ENCODE measurements at regions not wholly inside any gene's neighbourhood (a gene's known extent, or its start where the extent isn't known, plus 50 kb on each side); places are given as distances from the start of the nearest gene placed in this dataset.

GRCh38 chr13:30151388-30151787 lies 156.0 kb downstream of the KATNAL1 start:
- no peak for DNase-seq

- no peak for DNase-seq
Measured at GRCh38 chr13:30149248-30149647, 158.1 kb downstream of the KATNAL1 start.

- DNase-seq: no peak
Measured at GRCh38 chr13:30148786-30149185, 158.6 kb downstream of the KATNAL1 start.

GRCh38 chr13:30148171-30148754 lies 159.1 kb downstream of the KATNAL1 start:
- DNase-seq: no peak

GRCh38 chr13:30147421-30147820 lies 159.9 kb downstream of the KATNAL1 start:
- no peak for DNase-seq

GRCh38 chr13:30147015-30147414 lies 160.3 kb downstream of the KATNAL1 start:
- DNase-seq: no peak

GRCh38 chr13:30145709-30146367 lies 161.5 kb downstream of the KATNAL1 start:
- no peak for DNase-seq

- no peak for DNase-seq
Measured at GRCh38 chr13:30143666-30144400, 163.5 kb downstream of the KATNAL1 start.

GRCh38 chr13:30142486-30143211 lies 164.7 kb downstream of the KATNAL1 start:
- peak; percentile 74 for DNase-seq

GRCh38 chr13:30141775-30142485 lies 165.4 kb downstream of the KATNAL1 start:
- no peak for DNase-seq

GRCh38 chr13:30140973-30141372 lies 166.4 kb downstream of the KATNAL1 start:
- DNase-seq: no peak

- peak; percentile 41 for DNase-seq
Measured at GRCh38 chr13:30138511-30138910, 168.8 kb downstream of the KATNAL1 start.

GRCh38 chr13:30135868-30136267 lies 171.5 kb downstream of the KATNAL1 start:
- no peak for DNase-seq

- DNase-seq: no peak
Measured at GRCh38 chr13:30135351-30135750, 172.0 kb downstream of the KATNAL1 start.

GRCh38 chr13:30134578-30134977 lies 172.8 kb downstream of the KATNAL1 start:
- DNase-seq: no peak

- DNase-seq: no peak
Measured at GRCh38 chr13:30133996-30134395, 173.4 kb downstream of the KATNAL1 start.

GRCh38 chr13:30133554-30133912 lies 173.8 kb downstream of the KATNAL1 start:
- DNase-seq: no peak

- peak; percentile 94 for DNase-seq
Measured at GRCh38 chr13:30132623-30133553, 174.5 kb downstream of the KATNAL1 start.

GRCh38 chr13:30129411-30129810 lies 177.9 kb downstream of the KATNAL1 start:
- no peak for DNase-seq

GRCh38 chr13:30128591-30128990 lies 178.8 kb downstream of the KATNAL1 start:
- no peak for DNase-seq

GRCh38 chr13:30128095-30128494 lies 179.3 kb downstream of the KATNAL1 start:
- no peak for DNase-seq

All from dermis blood vessel endothelial cell (primary cell).